NCI-H2029 (cell line): ENCODE measurements at regions not wholly inside any gene's neighbourhood (a gene's known extent, or its start where the extent isn't known, plus 50 kb on each side); places are given as distances from the start of the nearest gene placed in this dataset.
A peak's percentile ranks its signal among the peaks of the same experiment; 100 is the strongest.
"Not testable (repeated sequence)": the region's sequence is repeated elsewhere in the genome, so short reads cannot be mapped to it uniquely, and the experiment has no call there.

Experiments used
- DNase-seq: peaks from one replicate; lab custom pipeline; 2025; lab: John Stamatoyannopoulos, UW

DNA sequence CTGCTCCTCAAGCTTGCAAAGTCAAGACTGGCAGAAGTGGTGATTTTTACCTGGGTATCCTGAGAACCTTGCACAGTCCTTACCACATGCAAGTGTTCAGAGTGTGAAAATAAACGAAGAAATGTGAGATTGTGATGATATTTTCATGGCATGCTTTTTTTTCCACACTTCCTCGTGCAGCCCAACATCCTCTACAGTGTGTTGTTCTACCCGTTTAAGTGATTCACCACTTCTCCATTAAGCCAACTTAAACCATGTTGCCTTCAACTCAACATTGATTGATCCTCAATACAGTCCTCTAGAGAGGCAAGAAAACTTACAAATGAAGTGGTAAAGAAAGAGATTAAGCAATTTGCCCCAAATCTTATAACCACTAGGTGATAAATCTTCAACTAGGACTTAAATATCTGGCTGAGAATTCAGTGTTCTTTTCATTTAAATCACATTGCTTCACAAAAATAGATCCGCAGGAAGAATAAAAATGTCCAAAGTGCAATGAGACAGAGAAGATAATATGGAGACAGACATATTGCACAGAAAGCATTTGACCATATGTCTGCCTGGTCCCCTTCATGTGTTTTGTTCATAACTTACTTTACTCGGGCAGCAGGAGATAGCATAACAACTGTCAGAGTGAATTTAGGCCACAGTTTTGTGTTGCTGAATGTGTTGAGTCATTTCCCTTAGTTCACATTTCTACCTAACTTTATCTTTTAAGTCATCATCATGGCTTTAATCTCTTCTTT lies 75.8 kb upstream of the PARP8 start:
- DNase-seq, result not testable (repeated sequence)

DNA sequence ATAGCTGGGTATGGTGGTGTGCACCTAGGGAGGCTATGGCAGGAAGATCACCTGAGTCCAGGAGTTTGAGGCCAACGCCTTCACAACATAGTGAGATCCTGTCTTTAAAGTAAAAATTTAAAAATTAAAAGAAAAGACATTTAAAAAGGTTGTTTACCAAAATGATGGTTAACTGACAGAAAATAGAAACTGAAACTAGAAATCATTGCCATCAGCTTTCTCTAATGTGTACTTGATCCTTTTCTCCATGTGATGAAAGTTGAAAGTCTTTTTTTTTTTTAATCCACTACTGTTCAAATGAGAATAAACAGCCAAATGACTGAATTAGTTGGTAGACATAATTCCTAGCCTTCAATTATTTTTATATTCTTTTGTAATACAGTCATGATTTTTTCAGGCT lies 75.1 kb upstream of the PARP8 start:
- not testable (repeated sequence) for DNase-seq

DNA sequence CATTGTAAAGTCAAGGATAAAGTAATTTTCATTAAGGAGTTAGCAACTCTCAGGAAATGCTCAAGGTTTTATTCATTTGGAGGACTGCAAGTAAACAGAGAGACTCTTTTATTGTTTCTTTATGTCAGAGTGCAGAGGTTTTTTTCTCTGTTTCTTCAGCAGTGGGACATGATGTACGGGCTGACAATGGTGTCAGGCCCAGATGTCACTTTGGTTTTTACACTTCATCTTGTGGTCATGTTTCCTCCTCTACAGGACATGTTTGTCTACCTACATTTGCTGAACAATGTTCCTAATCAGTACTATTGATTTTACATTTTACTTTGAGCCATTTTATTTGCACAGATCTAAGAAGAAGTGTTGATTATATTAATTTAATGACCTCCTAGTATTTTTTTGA lies 72.8 kb upstream of the PARP8 start:
- DNase-seq, result no peak

DNA sequence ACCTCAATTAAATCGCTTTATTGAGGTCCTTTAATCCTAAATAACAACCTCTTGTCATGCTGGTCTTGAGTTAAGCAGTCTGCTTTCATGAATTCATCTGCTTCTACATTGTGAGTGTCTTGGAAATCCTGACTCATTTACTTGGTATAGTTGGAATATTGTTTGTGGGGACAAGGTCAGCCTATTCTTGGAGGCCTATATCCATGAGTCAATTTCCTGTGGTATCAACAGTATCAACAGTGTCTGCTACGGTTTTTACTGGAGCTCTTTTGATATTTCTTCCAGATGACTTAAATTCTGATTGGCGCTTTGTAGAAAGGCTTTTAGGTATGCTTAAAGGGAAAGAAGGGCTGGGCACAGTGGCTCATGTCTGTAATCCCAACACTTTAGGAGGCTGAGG lies 71.2 kb upstream of the PARP8 start:
- DNase-seq, result no peak

DNA sequence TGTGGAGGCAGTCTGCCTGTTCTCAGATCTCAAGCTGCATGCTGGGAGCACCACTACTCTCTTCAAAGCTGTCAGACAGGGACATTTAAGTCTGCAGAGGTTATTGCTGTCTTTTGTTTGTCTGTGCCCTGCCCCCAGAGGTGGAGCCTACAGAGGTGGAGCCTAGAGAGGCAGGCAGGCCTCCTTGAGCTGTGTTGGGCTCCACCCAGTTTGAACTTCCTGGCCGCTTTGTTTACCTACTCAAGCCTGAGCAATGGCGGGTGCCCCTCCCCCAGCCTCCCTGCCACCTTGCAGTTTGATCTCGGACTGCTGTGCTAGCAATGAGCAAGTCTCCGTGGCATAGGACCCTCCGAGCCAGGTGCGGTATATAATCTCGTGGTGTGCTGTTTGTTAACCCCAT lies 64.9 kb upstream of the PARP8 start:
- DNase-seq, result peak; percentile 22

DNA sequence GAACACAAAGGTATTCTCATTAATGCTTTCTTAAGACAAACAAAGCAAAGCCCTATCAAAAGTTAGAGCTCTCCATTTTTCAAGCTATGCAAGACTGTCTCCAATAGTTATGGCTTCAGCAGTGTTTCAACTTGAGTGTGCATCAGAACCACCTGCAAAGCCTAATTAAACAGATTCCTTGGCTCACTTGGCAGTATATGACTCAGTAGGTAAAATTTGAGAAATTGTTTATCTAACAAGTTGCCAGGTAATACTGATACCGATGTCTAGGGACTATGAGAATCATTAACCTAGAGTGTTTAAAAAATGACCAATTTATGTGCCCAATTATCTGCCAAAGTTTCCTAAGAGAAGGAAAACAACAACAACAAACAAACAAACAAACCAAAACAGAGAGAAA lies 60.3 kb upstream of the PARP8 start:
- no peak for DNase-seq

DNA sequence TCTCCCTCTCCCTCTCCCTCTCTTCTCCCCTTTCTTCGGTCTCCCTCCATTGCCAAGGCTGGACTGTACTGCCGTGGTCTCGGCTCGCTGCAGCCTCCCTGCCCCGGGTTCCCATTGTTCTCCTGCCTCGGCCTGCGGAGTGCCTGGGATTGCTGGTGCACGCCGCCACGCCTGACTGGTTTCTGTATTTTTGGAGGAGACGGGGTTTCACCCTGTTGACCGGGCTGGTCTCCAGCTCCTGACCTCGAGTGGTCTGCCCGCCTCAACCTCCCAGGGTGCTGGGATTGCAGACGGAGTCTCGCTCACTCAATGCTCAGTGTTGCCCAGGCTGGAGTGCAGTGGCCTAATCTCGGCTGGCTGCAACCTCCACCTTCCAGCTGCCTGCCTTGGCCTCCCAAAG lies 59.0 kb upstream of the PARP8 start:
- not testable (repeated sequence) for DNase-seq

DNA sequence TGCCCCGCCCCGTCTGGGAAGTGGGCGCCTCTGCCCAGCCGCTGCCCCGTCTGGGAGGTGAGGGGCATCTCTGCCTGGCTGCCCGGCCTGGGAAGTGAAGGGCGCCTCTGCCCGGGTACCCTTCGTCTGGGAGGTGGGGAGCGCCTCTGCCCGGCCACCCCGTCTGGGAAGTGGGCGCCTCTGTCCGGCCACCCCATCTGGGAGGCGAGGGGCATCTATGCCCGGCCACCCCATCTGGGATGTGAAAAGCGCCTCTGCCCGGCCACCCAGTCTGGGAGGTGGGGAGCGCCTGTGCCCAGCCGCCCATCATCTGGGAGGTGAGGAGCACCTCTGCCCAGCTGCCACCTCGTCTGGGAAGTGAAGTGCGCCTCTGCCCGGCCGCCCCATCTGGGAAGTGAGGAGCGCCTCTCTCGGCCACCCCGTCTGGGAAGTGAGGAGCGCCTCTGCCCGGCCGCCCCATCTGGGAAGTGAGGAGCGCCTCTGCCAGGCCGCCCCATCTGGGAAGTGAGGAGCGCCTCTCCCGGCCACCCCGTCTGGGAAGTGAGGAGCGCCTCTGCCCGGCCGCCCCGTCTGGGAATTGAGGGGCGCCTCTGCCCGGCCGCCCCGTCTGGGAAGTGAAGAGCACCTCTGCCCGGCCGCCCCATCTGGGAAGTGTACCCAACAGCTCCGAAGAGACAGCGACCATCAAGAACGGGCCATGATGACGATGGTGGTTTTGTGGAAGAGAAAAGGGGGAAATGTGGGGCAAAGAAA lies 58.3 kb upstream of the PARP8 start:
- DNase-seq, result not testable (repeated sequence)

DNA sequence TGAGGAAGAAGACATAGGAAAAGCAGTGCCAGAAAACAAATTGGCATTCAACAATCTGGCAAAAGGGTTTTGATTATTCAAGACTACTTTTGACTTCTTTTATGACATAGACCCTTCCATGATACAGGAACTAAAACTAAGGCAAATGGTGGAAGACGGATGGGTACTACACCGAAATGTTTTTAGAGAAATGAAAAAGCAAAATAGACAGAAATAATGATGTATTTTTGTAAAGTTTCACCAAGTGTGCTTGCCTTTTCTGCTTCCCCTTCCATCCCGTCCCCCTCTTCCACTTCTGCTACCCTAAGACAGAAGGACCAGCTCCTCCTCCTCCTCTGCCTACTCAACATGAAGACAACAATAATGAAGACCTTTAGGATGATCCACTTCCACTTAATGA lies 53.4 kb upstream of the PARP8 start:
- DNase-seq, result not testable (repeated sequence)
